Peyer's patch (tissue), 4 donors: ENCODE measurements at regions not wholly inside any gene's neighbourhood (a gene's known extent, or its start where the extent isn't known, plus 50 kb on each side); places are given as distances from the start of the nearest gene placed in this dataset.

Experiments
- DNase-seq, 3 donors: peaks; one replicate each; pipeline ENCODE4 v3.0.0-alpha.2; 2017 to 2019
- H3K27ac ChIP-seq, 4 donors: fragments of 200-600 bp; sonication (generic); one replicate each; pipeline ENCODE4 v1.5.1; 2016 to 2019
- H3K27me3 ChIP-seq, 2 donors: fragments of 200-600 bp; sonication (generic); one replicate each; pipeline ENCODE4 v1.5.1; 2019
- H3K36me3 ChIP-seq, 3 donors: fragments of 200-600 bp; sonication (generic); one replicate each; pipeline ENCODE4 v1.5.1; 2016 to 2019
- H3K4me1 ChIP-seq, 4 donors: fragments of 200-600 bp; sonication (generic); one replicate each; pipeline ENCODE4 v1.5.1; 2016 to 2019
- H3K4me3 ChIP-seq, 4 donors: fragments of 200-600 bp; sonication (generic); 1 replicate in 3 of 4; 2 replicates in 1 of 4; pipeline ENCODE4 v1.5.1; 2016 to 2019; ENCODE audit warnings: mild to moderate bottlenecking in 1 of 4
- H3K9me3 ChIP-seq, 4 donors: fragments of 200-600 bp; sonication (generic); one replicate each; pipeline ENCODE4 v1.5.1; 2016 to 2019; ENCODE audit warnings: mild to moderate bottlenecking in 1 of 4
- CTCF ChIP-seq, 6 experiments: fragments of 450-650 bp in 4 of 6; fragments of 200-600 bp in 2 of 6; sonication (generic) in 1 of 6; IDR thresholded peaks; one replicate each; pipeline ENCODE4 v1.5.1; 2017 to 2019; ENCODE audit warnings: antibody characterized with exemption in 6 of 6, mild to moderate bottlenecking in 3 of 6, moderate library complexity in 1 of 6
- POLR2A ChIP-seq, 2 donors: fragments of 450-650 bp; IDR thresholded peaks; one replicate each; pipeline ENCODE4 v1.5.1; 2017; ENCODE audit warnings: antibody characterized with exemption in 2 of 2, mild to moderate bottlenecking in 2 of 2, moderate library complexity in 2 of 2

DNA sequence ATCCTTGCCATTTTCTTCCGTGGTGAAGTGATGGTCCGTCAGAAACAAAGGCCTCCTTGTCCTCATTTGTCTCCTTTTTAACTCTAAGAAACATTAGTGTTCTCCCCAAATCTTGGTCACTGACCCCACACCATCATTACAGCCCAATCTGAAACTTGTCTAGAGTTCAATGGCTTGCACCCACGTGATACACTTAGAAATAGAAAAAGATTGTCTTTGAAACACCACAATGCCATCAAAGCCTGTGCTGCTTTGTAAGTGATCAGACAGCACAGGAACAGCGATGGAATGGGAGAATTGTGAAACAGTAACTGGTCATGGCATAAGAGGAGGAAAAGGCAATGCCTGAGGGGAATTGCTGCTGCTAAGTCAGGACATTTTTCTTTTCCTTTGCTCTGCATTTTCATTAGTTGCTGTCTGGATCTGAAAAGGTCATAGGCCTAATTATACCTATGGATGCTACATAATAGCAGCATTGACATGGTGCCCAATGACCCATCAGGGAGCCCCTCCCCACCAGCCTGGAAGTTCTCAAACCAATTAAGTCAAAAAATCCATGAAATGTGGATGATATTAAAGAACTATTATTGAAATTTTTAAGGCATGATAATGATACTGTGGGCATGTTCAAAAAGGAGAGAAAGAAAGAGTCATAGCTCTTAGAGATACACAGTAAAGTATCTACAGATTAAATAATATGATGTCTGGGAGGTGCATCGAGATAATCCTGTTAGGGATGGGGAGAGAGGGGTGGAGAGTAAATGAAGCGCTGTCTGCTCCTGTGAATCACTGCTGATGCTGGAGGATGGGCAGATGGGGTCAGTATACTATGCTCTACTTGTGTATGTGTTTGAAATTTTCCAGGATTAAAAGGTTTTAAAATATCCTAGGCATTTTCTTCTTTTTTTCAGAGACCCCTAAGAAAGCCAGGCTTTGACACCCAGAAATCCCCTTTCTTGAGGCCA lies 83.6 kb downstream of the ENC1 start:
- H3K9me3 ChIP-seq, result no peaks in the 10 kb centered on the region
- H3K4me1 ChIP-seq, result no peaks in the 10 kb centered on the region
- DNase-seq, result no peak
- H3K27ac ChIP-seq, result no peak overlapping the region
- TF ChIP-seq CTCF (IDR thresholded peaks at IDR 0.05) (no peak), POLR2A (IDR thresholded peaks at IDR 0.05) (no peak)
- H3K27me3 ChIP-seq, result no peaks in the 10 kb centered on the region
- H3K4me3 ChIP-seq, result no peak overlapping the region
- no peaks in the 10 kb centered on the region for H3K36me3 ChIP-seq

- no peaks in the 10 kb centered on the region for H3K9me3 ChIP-seq
- no peak for TF ChIP-seq POLR2A (IDR thresholded peaks at IDR 0.05)
- no peak for TF ChIP-seq CTCF (IDR thresholded peaks at IDR 0.05)
- no peaks in the 10 kb centered on the region for H3K4me1 ChIP-seq
- no peak overlapping the region for H3K27ac ChIP-seq
- no peak overlapping the region for H3K4me3 ChIP-seq
- no peaks in the 10 kb centered on the region for H3K36me3 ChIP-seq
- DNase-seq, result no peak
- no peaks in the 10 kb centered on the region for H3K27me3 ChIP-seq
Measured at GRCh38 chr5:74556006-74556405, 84.5 kb downstream of the ENC1 start.

GRCh38 chr5:74552101-74552500 lies 88.4 kb downstream of the ENC1 start:
- Histone ChIP-seq H3K9me3 (no peaks in the 10 kb centered on the region), H3K4me1 (no peaks in the 10 kb centered on the region), H3K36me3 (no peaks in the 10 kb centered on the region), H3K4me3 (no peak overlapping the region), H3K27ac (no peak overlapping the region), H3K27me3 (no peaks in the 10 kb centered on the region)
- TF ChIP-seq POLR2A (IDR thresholded peaks at IDR 0.05) (no peak), CTCF (IDR thresholded peaks at IDR 0.05) (no peak)
- DNase-seq, result no peak

DNA sequence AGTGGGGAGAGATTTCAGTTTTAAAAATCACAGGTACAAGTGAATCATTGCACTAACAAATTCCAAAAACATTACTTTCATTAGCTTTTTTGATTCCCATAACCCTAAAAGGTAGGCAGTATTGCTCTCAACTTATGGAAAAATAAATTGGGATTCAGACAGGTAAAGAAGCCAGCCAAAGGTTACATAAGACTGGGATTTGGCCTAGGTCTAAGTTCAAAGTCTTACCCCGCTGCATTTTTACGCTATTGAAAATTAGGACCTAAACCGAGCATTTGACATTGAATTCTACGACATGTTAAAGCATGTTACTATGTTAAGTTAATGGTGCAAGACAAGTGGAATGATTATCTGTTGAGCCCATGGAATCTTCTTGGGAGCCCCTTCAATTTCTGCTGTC lies 89.6 kb downstream of the ENC1 start:
- Histone ChIP-seq H3K27me3 (no peaks in the 10 kb centered on the region), H3K27ac (no peak overlapping the region), H3K36me3 (no peaks in the 10 kb centered on the region), H3K4me3 (no peak overlapping the region), H3K9me3 (no peaks in the 10 kb centered on the region), H3K4me1 (no peaks in the 10 kb centered on the region)
- no peak for DNase-seq
- TF ChIP-seq POLR2A (IDR thresholded peaks at IDR 0.05), result no peak
- no peak for TF ChIP-seq CTCF (IDR thresholded peaks at IDR 0.05)

DNA sequence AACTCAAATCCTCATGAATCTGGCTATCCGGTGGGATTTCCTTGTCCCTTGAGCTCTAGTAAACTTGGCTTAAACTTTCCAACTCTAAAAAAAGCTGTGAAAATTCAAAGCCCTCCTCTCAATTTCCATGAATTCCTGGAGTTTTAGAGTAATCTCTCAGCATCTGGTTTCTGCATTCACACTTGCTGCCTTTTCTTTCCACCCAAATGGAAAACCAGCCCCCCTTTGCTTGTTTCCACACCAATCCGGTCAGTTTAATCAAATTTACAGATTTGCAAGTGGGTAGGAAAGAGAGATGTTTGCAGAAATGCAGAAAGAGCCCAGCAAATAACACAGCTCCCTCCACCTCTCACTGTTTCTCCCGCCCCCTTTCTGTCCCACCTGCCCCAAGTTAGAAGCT lies 91.1 kb downstream of the ENC1 start:
- Histone ChIP-seq H3K9me3 (no peaks in the 10 kb centered on the region), H3K36me3 (no peaks in the 10 kb centered on the region), H3K27ac (no peak overlapping the region), H3K27me3 (no peaks in the 10 kb centered on the region), H3K4me3 (no peak overlapping the region), H3K4me1 (no peaks in the 10 kb centered on the region)
- DNase-seq, result no peak
- TF ChIP-seq CTCF (IDR thresholded peaks at IDR 0.05) (no peak), POLR2A (IDR thresholded peaks at IDR 0.05) (no peak)
